GM12878 (cell line): ENCODE measurements at regions not wholly inside any gene's neighbourhood (a gene's known extent, or its start where the extent isn't known, plus 50 kb on each side); places are given as distances from the start of the nearest gene placed in this dataset.

Experiments used
- ATAC-seq: fragments of 200-7000 bp; cut with Tn5 transposase; 3 replicates; pipeline ENCODE4 v1.9.1; 2020; ENCODE audit warnings: mild to moderate bottlenecking, moderate library complexity
- BruUV-seq: library from RNA; stranded (reverse); fragments of 400-500 nt; replicated peaks from 2 replicates; lab custom pipeline; 2021; lab: Mats Ljungman, UMichigan
- CTCF ChIA-PET: fragments of 300-600 bp; sonication (Branson Sonifier 250); formaldehyde crosslinking; extraction: SDS; loops from one replicate; lab custom pipeline; 2021; ENCODE audit warnings: inconsistent platforms; lab: Yijun Ruan, JAX
- POLR2A ChIA-PET: fragments of 350-600 bp; formaldehyde crosslinking; extraction: SDS; loops from one replicate; lab custom pipeline; 2021; ENCODE audit warnings: inconsistent platforms; lab: Charles Lee
- RAD21 ChIA-PET: fragments of 300-600 bp; sonication (Branson Sonifier 250); formaldehyde crosslinking; loops from one replicate; lab custom pipeline; 2023; ENCODE audit warnings: antibody characterized with exemption; ENCODE audit not compliant: unreplicated experiment; lab: Charles Lee
- SMC1A ChIA-PET: fragments of 300-600 bp; sonication (Branson Sonifier 250); formaldehyde crosslinking; loops from one replicate; lab custom pipeline; 2023; ENCODE audit not compliant: unreplicated experiment, uncharacterized antibody; lab: Charles Lee
- DNase-seq: peaks from one replicate; pipeline ENCODE4 v3.0.0-alpha.2; 2011; ENCODE audit warnings: low read depth, low spot score
- FAIRE-seq: peaks from 3 replicates; lab custom pipeline; 2011; peaks lifted over from hg19 to GRCh38; lab: Jason Lieb, UNC
- H2AFZ ChIP-seq: 2 replicates; pipeline ENCODE4 v1.6.0; 2011; ENCODE audit warnings: low read depth, low read length, control low read depth; ENCODE audit not compliant: control insufficient read depth
- H3K27ac ChIP-seq: 2 replicates; pipeline ENCODE4 v1.5.1; 2011; ENCODE audit warnings: control low read depth; ENCODE audit not compliant: control insufficient read depth, insufficient read depth
- H3K27me3 ChIP-seq, 2 experiments: replicated peaks in 1 of 2; 2 replicates each; pipeline versions ENCODE4 v1.6.0 to v1.6.1; 2011; ENCODE audit warnings: low read length in 1 of 2; ENCODE audit not compliant: control insufficient read depth in 2 of 2, insufficient read depth in 2 of 2
- H3K36me3 ChIP-seq, 2 experiments: 2 replicates each; pipeline ENCODE4 v1.5.1; 2011; ENCODE audit warnings: low read length in 1 of 2; ENCODE audit not compliant: control insufficient read depth in 2 of 2, insufficient read depth in 2 of 2
- H3K4me1 ChIP-seq: 2 replicates; pipeline ENCODE4 v1.6.1; 2011; ENCODE audit warnings: mild to moderate bottlenecking, low read length, moderate library complexity, mixed read lengths; ENCODE audit not compliant: control insufficient read depth, insufficient read depth
- H3K4me2 ChIP-seq: 2 replicates; pipeline ENCODE4 v1.6.0; 2011; ENCODE audit warnings: control low read depth; ENCODE audit not compliant: control insufficient read depth, insufficient read depth
- H3K4me3 ChIP-seq: fragments of 200-600 bp; sonication (generic); 2 replicates; pipeline ENCODE4 v1.5.1; 2016
- H3K79me2 ChIP-seq: 2 replicates; pipeline ENCODE4 v1.6.0; 2011; ENCODE audit warnings: low read length; ENCODE audit not compliant: control insufficient read depth, insufficient read depth
- H3K9ac ChIP-seq: 2 replicates; pipeline ENCODE4 v1.8.0; 2011; ENCODE audit warnings: low read length, control low read depth, mixed read lengths; ENCODE audit not compliant: control insufficient read depth, insufficient read depth
- H3K9me3 ChIP-seq: replicated peaks from 3 replicates; pipeline ENCODE4 v1.5.1; 2011; ENCODE audit warnings: mild to moderate bottlenecking, low read length; ENCODE audit not compliant: control insufficient read depth, insufficient read depth
- H4K20me1 ChIP-seq: 2 replicates; pipeline ENCODE4 v1.6.0; 2011; ENCODE audit not compliant: control insufficient read depth, insufficient read depth
- CEBPB ChIP-seq, 2 experiments: fragments of 150-350 bp in 1 of 2; IDR thresholded peaks; 2 replicates each; pipeline ENCODE4 v1.6.1; 2012 to 2014; ENCODE audit warnings: low read depth in 2 of 2, low read length in 2 of 2, borderline replicate concordance in 1 of 2, inconsistent platforms in 1 of 2
- MTA2 ChIP-seq: fragments of 450-650 bp; IDR thresholded peaks from 2 replicates; pipeline ENCODE4 v1.6.1; 2016; ENCODE audit warnings: low read depth, mild to moderate bottlenecking, moderate library complexity
- MXI1 ChIP-seq: fragments of 150-350 bp; IDR thresholded peaks from 2 replicates; pipeline ENCODE4 v1.6.1; 2011; ENCODE audit warnings: low read depth, mild to moderate bottlenecking, inconsistent platforms, low read length, improper control_type of control experiment
- NFYA ChIP-seq: IDR thresholded peaks from 2 replicates; pipeline ENCODE4 v1.6.1; 2011; ENCODE audit warnings: low read depth, mild to moderate bottlenecking, low read length, improper control_type of control experiment, borderline replicate concordance
- NFYB ChIP-seq: IDR thresholded peaks from 2 replicates; pipeline ENCODE4 v1.6.1; 2011; ENCODE audit warnings: low read depth, mild to moderate bottlenecking, low read length, improper control_type of control experiment, moderate library complexity; ENCODE audit not compliant: insufficient read depth
- NR2C2 ChIP-seq: IDR thresholded peaks from 2 replicates; pipeline ENCODE4 v1.6.1; 2011; ENCODE audit warnings: borderline replicate concordance, low read depth; ENCODE audit not compliant: control insufficient read depth, insufficient read length
- POLR2A ChIP-seq: IDR thresholded peaks from 2 replicates; pipeline ENCODE4 v1.6.1; 2011; ENCODE audit warnings: low read depth, mild to moderate bottlenecking, low read length
- SIN3A ChIP-seq: IDR thresholded peaks from 2 replicates; pipeline ENCODE4 v1.6.1; 2012; ENCODE audit warnings: low read depth, low read length, improper control_type of control experiment
- TARDBP ChIP-seq: IDR thresholded peaks from 2 replicates; pipeline ENCODE4 v1.6.1; 2016; ENCODE audit warnings: borderline replicate concordance
- ZNF217 ChIP-seq: fragments of 450-650 bp; IDR thresholded peaks from 2 replicates; pipeline ENCODE4 v1.6.1; 2017; ENCODE audit warnings: antibody characterized with exemption, mild to moderate bottlenecking
- ZNF274 ChIP-seq: IDR thresholded peaks from one replicate; pipeline ENCODE4 v1.8.0; 2011; ENCODE audit not compliant: insufficient read length, insufficient read depth
- ZZZ3 ChIP-seq: IDR thresholded peaks from 2 replicates; pipeline ENCODE4 v1.6.1; 2011; ENCODE audit warnings: low read depth; ENCODE audit not compliant: control insufficient read depth, insufficient read length
- in situ Hi-C: fragments of 300-500 bp; cut with MboI; formaldehyde crosslinking; loops from 9 replicates; pipeline ENCODE4 v1.14.3; 2018; ENCODE audit warnings: mixed read lengths
- intact Hi-C: fragments of 100-400 bp; cut with micrococcal nuclease; formaldehyde crosslinking; loops from one replicate; pipeline ENCODE4 v1.14.2; 2022; ENCODE audit not compliant: unreplicated experiment
- TF ChIP-seq, protein P1 (sequence below): IDR thresholded peaks from 2 replicates; pipeline ENCODE4 v1.6.1; 2012; ENCODE audit warnings: improper control_type of control experiment, low read depth, low read length; ENCODE audit not compliant: insufficient replicate concordance
- TF ChIP-seq, protein P2 (sequence below): fragments of 450-650 bp; IDR thresholded peaks from 2 replicates; pipeline ENCODE4 v1.6.1; 2014; ENCODE audit warnings: mild to moderate bottlenecking

DNA sequence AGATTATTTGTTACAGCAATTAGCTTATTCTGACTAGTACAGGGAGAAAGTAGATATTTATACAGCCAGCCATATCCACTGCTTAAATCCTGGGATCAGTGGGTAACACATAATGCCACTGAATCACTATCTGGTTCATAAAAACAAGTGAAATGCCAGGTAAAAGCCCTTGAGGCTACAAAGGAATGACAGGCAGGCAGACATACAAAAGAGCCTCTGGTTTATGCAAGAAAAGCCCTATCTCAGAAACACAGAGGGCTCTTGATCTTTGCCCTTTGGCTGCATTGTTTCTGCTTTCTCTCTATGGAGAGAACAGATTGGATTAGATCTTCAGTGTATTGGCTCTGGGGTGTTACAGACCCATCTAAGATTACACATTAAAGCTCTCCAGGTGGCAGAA is 115.4 kb upstream of the GADL1 start:
- Histone ChIP-seq H3K27me3 (no peaks in the 10 kb centered on the region), H3K79me2 (no peaks in the 10 kb centered on the region), H3K4me2 (no peak overlapping the region)
- ChIA-PET SMC1A (interaction anchor here (0.6 to 1.5 kb wide), 4 partner anchors 11 to 241 kb away, joined by 3 read pairs; no protein-coding TSS in a partner anchor), RAD21 (no interaction called here), CTCF (interaction anchor here (1.0 to 2.9 kb wide), 7 partner anchors 25 to 250 kb away, joined by 3 to 8 read pairs (median 4); no protein-coding TSS in a partner anchor)
- intact Hi-C loops: no loop called here
- TF ChIP-seq ZZZ3 (no peak), ZNF217 (no peak), MXI1 (no peak), CEBPB (IDR thresholded peaks at IDR 0.05; ENCODE audit: borderline replicate concordance in 1 of 2, low read depth in 2 of 2, low read length in 2 of 2) (no peak), ZNF274 (no peak), SIN3A (no peak), MTA2 (no peak), POLR2A (no peak), NFYA (no peak), NR2C2 (no peak), TARDBP (no peak), NFYB (no peak)
- TF ChIP-seq, protein P1, sequence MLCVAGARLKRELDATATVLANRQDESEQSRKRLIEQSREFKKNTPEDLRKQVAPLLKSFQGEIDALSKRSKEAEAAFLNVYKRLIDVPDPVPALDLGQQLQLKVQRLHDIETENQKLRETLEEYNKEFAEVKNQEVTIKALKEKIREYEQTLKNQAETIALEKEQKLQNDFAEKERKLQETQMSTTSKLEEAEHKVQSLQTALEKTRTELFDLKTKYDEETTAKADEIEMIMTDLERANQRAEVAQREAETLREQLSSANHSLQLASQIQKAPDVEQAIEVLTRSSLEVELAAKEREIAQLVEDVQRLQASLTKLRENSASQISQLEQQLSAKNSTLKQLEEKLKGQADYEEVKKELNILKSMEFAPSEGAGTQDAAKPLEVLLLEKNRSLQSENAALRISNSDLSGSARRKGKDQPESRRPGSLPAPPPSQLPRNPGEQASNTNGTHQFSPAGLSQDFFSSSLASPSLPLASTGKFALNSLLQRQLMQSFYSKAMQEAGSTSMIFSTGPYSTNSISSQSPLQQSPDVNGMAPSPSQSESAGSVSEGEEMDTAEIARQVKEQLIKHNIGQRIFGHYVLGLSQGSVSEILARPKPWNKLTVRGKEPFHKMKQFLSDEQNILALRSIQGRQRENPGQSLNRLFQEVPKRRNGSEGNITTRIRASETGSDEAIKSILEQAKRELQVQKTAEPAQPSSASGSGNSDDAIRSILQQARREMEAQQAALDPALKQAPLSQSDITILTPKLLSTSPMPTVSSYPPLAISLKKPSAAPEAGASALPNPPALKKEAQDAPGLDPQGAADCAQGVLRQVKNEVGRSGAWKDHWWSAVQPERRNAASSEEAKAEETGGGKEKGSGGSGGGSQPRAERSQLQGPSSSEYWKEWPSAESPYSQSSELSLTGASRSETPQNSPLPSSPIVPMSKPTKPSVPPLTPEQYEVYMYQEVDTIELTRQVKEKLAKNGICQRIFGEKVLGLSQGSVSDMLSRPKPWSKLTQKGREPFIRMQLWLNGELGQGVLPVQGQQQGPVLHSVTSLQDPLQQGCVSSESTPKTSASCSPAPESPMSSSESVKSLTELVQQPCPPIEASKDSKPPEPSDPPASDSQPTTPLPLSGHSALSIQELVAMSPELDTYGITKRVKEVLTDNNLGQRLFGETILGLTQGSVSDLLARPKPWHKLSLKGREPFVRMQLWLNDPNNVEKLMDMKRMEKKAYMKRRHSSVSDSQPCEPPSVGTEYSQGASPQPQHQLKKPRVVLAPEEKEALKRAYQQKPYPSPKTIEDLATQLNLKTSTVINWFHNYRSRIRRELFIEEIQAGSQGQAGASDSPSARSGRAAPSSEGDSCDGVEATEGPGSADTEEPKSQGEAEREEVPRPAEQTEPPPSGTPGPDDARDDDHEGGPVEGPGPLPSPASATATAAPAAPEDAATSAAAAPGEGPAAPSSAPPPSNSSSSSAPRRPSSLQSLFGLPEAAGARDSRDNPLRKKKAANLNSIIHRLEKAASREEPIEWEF: no peak
- TF ChIP-seq, protein P2, sequence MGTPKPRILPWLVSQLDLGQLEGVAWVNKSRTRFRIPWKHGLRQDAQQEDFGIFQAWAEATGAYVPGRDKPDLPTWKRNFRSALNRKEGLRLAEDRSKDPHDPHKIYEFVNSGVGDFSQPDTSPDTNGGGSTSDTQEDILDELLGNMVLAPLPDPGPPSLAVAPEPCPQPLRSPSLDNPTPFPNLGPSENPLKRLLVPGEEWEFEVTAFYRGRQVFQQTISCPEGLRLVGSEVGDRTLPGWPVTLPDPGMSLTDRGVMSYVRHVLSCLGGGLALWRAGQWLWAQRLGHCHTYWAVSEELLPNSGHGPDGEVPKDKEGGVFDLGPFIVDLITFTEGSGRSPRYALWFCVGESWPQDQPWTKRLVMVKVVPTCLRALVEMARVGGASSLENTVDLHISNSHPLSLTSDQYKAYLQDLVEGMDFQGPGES: no peak
- TF ChIP-seq, all 136 proteins: peak for 0
- no peaks in the 10 kb centered on the region for H3K36me3 ChIP-seq
- peaks cover 1% of the 10 kb centered on the region for H3K9me3 ChIP-seq
- BruUV-seq: no TSS peak
- H4K20me1 ChIP-seq: no peaks in the 10 kb centered on the region
- no peak for ATAC-seq
- in situ Hi-C loops: no loop called here
- H3K4me3 ChIP-seq: no peak overlapping the region
- POLR2A ChIA-PET: interaction anchor here (0.5 kb wide), 1 partner anchor 41 kb away, joined by 3 read pairs; no protein-coding TSS in a partner anchor
- no peaks in the 10 kb centered on the region for H3K4me1 ChIP-seq
- H2AFZ ChIP-seq: no peak overlapping the region
- no peak for FAIRE-seq
- no peak overlapping the region for H3K27ac ChIP-seq
- no peak for DNase-seq
- H3K9ac ChIP-seq: no peak overlapping the region
